ENCODE measurements at regions not wholly inside any gene's neighbourhood (a gene's known extent, or its start where the extent isn't known, plus 50 kb on each side); places are given as distances from the start of the nearest gene placed in this dataset.

GRCh38 chr7:17689361-17689902 lies 250.9 kb downstream of the SNX13 start:
- no peak for DNase-seq (ENCODE audit: low spot score)

- DNase-seq (ENCODE audit: low spot score): peak; percentile 79
These were observed 250.3 kb downstream of the SNX13 start for GRCh38 chr7:17690030-17690429.

- DNase-seq (ENCODE audit: low spot score): peak; percentile 28
These were observed 243.9 kb downstream of the SNX13 start for GRCh38 chr7:17696422-17696821.

GRCh38 chr7:17697128-17697881 lies 243.0 kb downstream of the SNX13 start:
- DNase-seq (ENCODE audit: low spot score): no peak

- no peak for DNase-seq (ENCODE audit: low spot score)
These were observed 240.6 kb downstream of the SNX13 start for GRCh38 chr7:17699696-17700095.

GRCh38 chr7:17700138-17700537 lies 240.2 kb downstream of the SNX13 start:
- no peak for DNase-seq (ENCODE audit: low spot score)

- DNase-seq (ENCODE audit: low spot score): no peak
These were observed 234.0 kb downstream of the SNX13 start for GRCh38 chr7:17706275-17706674.

GRCh38 chr7:17706734-17707133 lies 233.6 kb downstream of the SNX13 start:
- DNase-seq (ENCODE audit: low spot score): peak; percentile 22

- no peak for DNase-seq (ENCODE audit: low spot score)
These were observed 231.2 kb downstream of the SNX13 start for GRCh38 chr7:17709127-17709526.

- DNase-seq (ENCODE audit: low spot score): no peak
These were observed 230.7 kb downstream of the SNX13 start for GRCh38 chr7:17709599-17709998.

GRCh38 chr7:17710312-17710711 lies 230.0 kb downstream of the SNX13 start:
- DNase-seq (ENCODE audit: low spot score): no peak

GRCh38 chr7:17713584-17713983 lies 226.7 kb downstream of the SNX13 start:
- DNase-seq (ENCODE audit: low spot score): no peak

GRCh38 chr7:17716816-17717215 lies 223.5 kb downstream of the SNX13 start:
- DNase-seq (ENCODE audit: low spot score): no peak

- no peak for DNase-seq (ENCODE audit: low spot score)
These were observed 220.3 kb downstream of the SNX13 start for GRCh38 chr7:17719998-17720397.

GRCh38 chr7:17721736-17722285 lies 218.5 kb downstream of the SNX13 start:
- DNase-seq (ENCODE audit: low spot score): no peak

GRCh38 chr7:17722798-17723197 lies 217.5 kb downstream of the SNX13 start:
- no peak for DNase-seq (ENCODE audit: low spot score)

GRCh38 chr7:17725821-17726220 lies 214.5 kb downstream of the SNX13 start:
- no peak for DNase-seq (ENCODE audit: low spot score)

- no peak for DNase-seq (ENCODE audit: low spot score)
These were observed 208.2 kb downstream of the SNX13 start for GRCh38 chr7:17732083-17732482.
